ENCODE measurements at regions not wholly inside any gene's neighbourhood (a gene's known extent, or its start where the extent isn't known, plus 50 kb on each side); places are given as distances from the start of the nearest gene placed in this dataset.

GRCh38 chr1:62373221-62373620, 54.0 kb upstream of the KANK4 start:
- Histone ChIP-seq H3K27me3 (ENCODE audit: control insufficient read depth, extremely low read depth, insufficient read depth, low read length) (peaks cover 6% of the 10 kb centered on the region), H3K9me1 (ENCODE audit: control insufficient read depth, extremely low read depth, insufficient read depth, low read length) (no peaks in the 10 kb centered on the region), H3K9me3 (ENCODE audit: control insufficient read depth, low read depth, low read length) (no peaks in the 10 kb centered on the region), H3K4me2 (ENCODE audit: control insufficient read depth, extremely low read depth, insufficient read depth, low read depth, low read length) (no peak overlapping the region), H3K4me1 (ENCODE audit: control insufficient read depth, extremely low read depth, insufficient read depth, low read length) (no peaks in the 10 kb centered on the region), H3K9ac (ENCODE audit: control insufficient read depth, extremely low read depth, insufficient read depth, low read length) (no peak overlapping the region), H3K79me2 (ENCODE audit: control insufficient read depth, insufficient read depth, low read length) (no peaks in the 10 kb centered on the region), H3K27ac (ENCODE audit: control insufficient read depth, insufficient read depth, low read length) (no peak overlapping the region), H3K36me3 (ENCODE audit: control insufficient read depth in 2 of 2, extremely low read depth in 1 of 2, insufficient read depth in 2 of 2, low read length in 2 of 2) (no peaks in the 10 kb centered on the region), H3K4me3 (ENCODE audit: control insufficient read depth in 2 of 3, extremely low read depth in 1 of 3, insufficient read depth in 2 of 3, low read depth in 1 of 3, low read length in 3 of 3) (no peak overlapping the region), H4K20me1 (ENCODE audit: control insufficient read depth, extremely low read depth, insufficient read depth, low read length) (no peaks in the 10 kb centered on the region), H2AFZ (ENCODE audit: control insufficient read depth, low read length) (no peak overlapping the region)
- no peak for DNase-seq (ENCODE audit: low read depth, low spot score)
- TF ChIP-seq, protein P1, sequence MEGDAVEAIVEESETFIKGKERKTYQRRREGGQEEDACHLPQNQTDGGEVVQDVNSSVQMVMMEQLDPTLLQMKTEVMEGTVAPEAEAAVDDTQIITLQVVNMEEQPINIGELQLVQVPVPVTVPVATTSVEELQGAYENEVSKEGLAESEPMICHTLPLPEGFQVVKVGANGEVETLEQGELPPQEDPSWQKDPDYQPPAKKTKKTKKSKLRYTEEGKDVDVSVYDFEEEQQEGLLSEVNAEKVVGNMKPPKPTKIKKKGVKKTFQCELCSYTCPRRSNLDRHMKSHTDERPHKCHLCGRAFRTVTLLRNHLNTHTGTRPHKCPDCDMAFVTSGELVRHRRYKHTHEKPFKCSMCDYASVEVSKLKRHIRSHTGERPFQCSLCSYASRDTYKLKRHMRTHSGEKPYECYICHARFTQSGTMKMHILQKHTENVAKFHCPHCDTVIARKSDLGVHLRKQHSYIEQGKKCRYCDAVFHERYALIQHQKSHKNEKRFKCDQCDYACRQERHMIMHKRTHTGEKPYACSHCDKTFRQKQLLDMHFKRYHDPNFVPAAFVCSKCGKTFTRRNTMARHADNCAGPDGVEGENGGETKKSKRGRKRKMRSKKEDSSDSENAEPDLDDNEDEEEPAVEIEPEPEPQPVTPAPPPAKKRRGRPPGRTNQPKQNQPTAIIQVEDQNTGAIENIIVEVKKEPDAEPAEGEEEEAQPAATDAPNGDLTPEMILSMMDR (optimal IDR thresholded peaks at IDR 0.05 in 1 of 3, IDR thresholded peaks at IDR 0.05 in 1 of 3, conservative IDR thresholded peaks at IDR 0.05 in 1 of 3; ENCODE audit: extremely low read depth in 1 of 3, insufficient read depth in 2 of 3, low read length in 3 of 3), result no peak
- TF ChIP-seq EZH2 (IDR thresholded peaks at IDR 0.05; ENCODE audit: low read length), result no peak
- no peak for FAIRE-seq
- dilution Hi-C loops (cut with MboI; ENCODE audit: extremely low pct_ligation_motif_present, low sequenced_read_pairs), result no loop called here

DNA sequence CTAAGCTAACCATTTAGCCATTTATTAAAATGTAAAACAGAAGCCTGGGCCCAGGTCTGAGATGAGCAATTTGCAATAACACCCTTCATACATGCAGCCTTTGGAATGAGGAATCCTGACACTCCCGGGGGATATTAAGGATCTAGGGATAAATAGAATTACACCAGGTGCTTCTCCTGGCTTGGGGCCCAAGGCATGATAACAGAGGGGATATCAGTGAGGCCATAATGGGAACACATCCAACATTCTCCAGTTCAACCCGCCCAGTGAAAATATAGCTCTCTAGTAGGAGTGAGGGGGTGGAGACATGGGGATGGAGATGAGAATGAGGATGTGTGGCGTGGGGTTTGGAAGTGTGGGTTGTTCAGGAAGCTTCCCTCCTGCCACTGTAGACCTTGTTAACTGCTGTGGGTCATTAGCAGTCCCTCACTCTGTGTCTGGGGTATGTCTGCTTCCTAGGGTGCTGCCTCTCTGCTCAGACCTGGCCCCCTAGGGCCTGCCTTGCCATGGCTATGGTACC, 57.9 kb upstream of the KANK4 start:
- no peak overlapping the region for H2AFZ ChIP-seq (ENCODE audit: control insufficient read depth, low read length)
- DNase-seq (ENCODE audit: low read depth, low spot score) (no peak), FAIRE-seq (no peak)
- TF ChIP-seq, protein P1 (optimal IDR thresholded peaks at IDR 0.05 in 1 of 3, IDR thresholded peaks at IDR 0.05 in 1 of 3, conservative IDR thresholded peaks at IDR 0.05 in 1 of 3; ENCODE audit: extremely low read depth in 1 of 3, insufficient read depth in 2 of 3, low read length in 3 of 3), result no peak
- no peak for TF ChIP-seq EZH2 (IDR thresholded peaks at IDR 0.05; ENCODE audit: low read length)
- no peaks in the 10 kb centered on the region for H4K20me1 ChIP-seq (ENCODE audit: control insufficient read depth, extremely low read depth, insufficient read depth, low read length)
- peaks cover 5% of the 10 kb centered on the region for H3K4me1 ChIP-seq (ENCODE audit: control insufficient read depth, extremely low read depth, insufficient read depth, low read length)
- H3K4me3 ChIP-seq (ENCODE audit: control insufficient read depth in 2 of 3, extremely low read depth in 1 of 3, insufficient read depth in 2 of 3, low read depth in 1 of 3, low read length in 3 of 3), result no peak overlapping the region
- no peaks in the 10 kb centered on the region for H3K9me1 ChIP-seq (ENCODE audit: control insufficient read depth, extremely low read depth, insufficient read depth, low read length)
- no peaks in the 10 kb centered on the region for H3K79me2 ChIP-seq (ENCODE audit: control insufficient read depth, insufficient read depth, low read length)
- H3K27me3 ChIP-seq (ENCODE audit: control insufficient read depth, extremely low read depth, insufficient read depth, low read length), result no peaks in the 10 kb centered on the region
- no peaks in the 10 kb centered on the region for H3K9me3 ChIP-seq (ENCODE audit: control insufficient read depth, low read depth, low read length)
- H3K9ac ChIP-seq (ENCODE audit: control insufficient read depth, extremely low read depth, insufficient read depth, low read length), result no peak overlapping the region
- no peak overlapping the region for H3K27ac ChIP-seq (ENCODE audit: control insufficient read depth, insufficient read depth, low read length)
- dilution Hi-C loops (cut with MboI; ENCODE audit: extremely low pct_ligation_motif_present, low sequenced_read_pairs), result no loop called here
- no peaks in the 10 kb centered on the region for H3K36me3 ChIP-seq (ENCODE audit: control insufficient read depth in 2 of 2, extremely low read depth in 1 of 2, insufficient read depth in 2 of 2, low read length in 2 of 2)
- no peak overlapping the region for H3K4me2 ChIP-seq (ENCODE audit: control insufficient read depth, extremely low read depth, insufficient read depth, low read depth, low read length)

Measured in keratinocyte (primary cell).